Pancreas (tissue), 10 donors: ENCODE measurements at regions not wholly inside any gene's neighbourhood (a gene's known extent, or its start where the extent isn't known, plus 50 kb on each side); places are given as distances from the start of the nearest gene placed in this dataset.

ENCODE experiments used
- ATAC-seq, 4 donors: fragments of 200-7000 bp; cut with Tn5 transposase; one replicate each; pipeline versions ENCODE4 v1.8.0 to v1.9.1; 2020; ENCODE audit warnings: mild to moderate bottlenecking in 4 of 4, moderate library complexity in 4 of 4
- DNase-seq, 6 donors: peaks; one replicate each; pipeline ENCODE4 v3.0.0-alpha.2; 2020
- FAIRE-seq: peaks from 2 replicates; lab custom pipeline; 2012; peaks lifted over from hg19 to GRCh38; lab: Jason Lieb, UNC
- H3K27ac ChIP-seq, 4 donors: fragments of 200-600 bp; sonication (generic); 1 replicate in 3 of 4; 2 replicates in 1 of 4; pipeline versions ENCODE4 v1.5.0 to v1.8.0; 2020
- H3K27me3 ChIP-seq, 4 donors: fragments of 200-600 bp; one replicate each; pipeline ENCODE4 v1.8.0; 2021
- H3K36me3 ChIP-seq, 3 donors: fragments of 200-600 bp; sonication (generic) in 1 of 3; one replicate each; pipeline versions ENCODE4 v1.5.0 to v1.8.0; 2020 to 2021
- H3K4me1 ChIP-seq, 3 donors: fragments of 200-600 bp; one replicate each; pipeline ENCODE4 v1.8.0; 2021
- H3K4me3 ChIP-seq, 4 donors: fragments of 200-600 bp; sonication (generic) in 2 of 4; one replicate each; pipeline versions ENCODE4 v1.5.0 to v1.8.0; 2020 to 2021
- H3K9me3 ChIP-seq, 4 donors: fragments of 200-600 bp; one replicate each; pipeline ENCODE4 v1.8.0; 2021
- WGBS, 2 donors: extraction: QIAGEN DNeasy Blood & Tissue Kit; methylation state at CpG; one replicate each; pipeline ENCODE4 v1.1.7; 2013; 5-methylcytosine and 5-hydroxymethylcytosine counted together
- intact Hi-C, 3 donors: fragments of 100-400 bp; cut with DNase I; formaldehyde crosslinking; loops; one replicate each; pipeline versions ENCODE4 v1.11.1 to v1.14.2; 2022
- TF ChIP-seq, protein P1 (sequence below), 4 donors: fragments of 200-600 bp; sonication (generic) in 3 of 4; IDR thresholded peaks; one replicate each; pipeline versions ENCODE4 v1.5.0 to v1.8.0; 2021; ENCODE audit warnings: antibody characterized with exemption in 4 of 4
- donor health status: healthy with polysubstance abuse.
- donor health status: DM: no; HTN: no; CAD: no; lungs with moderate emphysema.
- donor health status: DM: no; HTN: no; CAD: no.
- donor health status: control.
- donor health status: control.
- donor health status: Bipolar disorder and iron deficiency.
- donor health status: DM: yes; HTN: yes; CAD: no.
- donor health status: DM: no; HTN: no; CAD: no.
- donor health status: DM: no; HTN: no; CAD: no.
- donor health status: DM: yes; HTN: yes; CAD: no.

- 57% methylated on average over 5 of the region's 5 CpGs; no CpG with 5 or more reads in 1 of the 2 donors for WGBS, 2 donors
- DNase-seq (no peak), FAIRE-seq (no peak), ATAC-seq (no peak)
- TF ChIP-seq, protein P1, sequence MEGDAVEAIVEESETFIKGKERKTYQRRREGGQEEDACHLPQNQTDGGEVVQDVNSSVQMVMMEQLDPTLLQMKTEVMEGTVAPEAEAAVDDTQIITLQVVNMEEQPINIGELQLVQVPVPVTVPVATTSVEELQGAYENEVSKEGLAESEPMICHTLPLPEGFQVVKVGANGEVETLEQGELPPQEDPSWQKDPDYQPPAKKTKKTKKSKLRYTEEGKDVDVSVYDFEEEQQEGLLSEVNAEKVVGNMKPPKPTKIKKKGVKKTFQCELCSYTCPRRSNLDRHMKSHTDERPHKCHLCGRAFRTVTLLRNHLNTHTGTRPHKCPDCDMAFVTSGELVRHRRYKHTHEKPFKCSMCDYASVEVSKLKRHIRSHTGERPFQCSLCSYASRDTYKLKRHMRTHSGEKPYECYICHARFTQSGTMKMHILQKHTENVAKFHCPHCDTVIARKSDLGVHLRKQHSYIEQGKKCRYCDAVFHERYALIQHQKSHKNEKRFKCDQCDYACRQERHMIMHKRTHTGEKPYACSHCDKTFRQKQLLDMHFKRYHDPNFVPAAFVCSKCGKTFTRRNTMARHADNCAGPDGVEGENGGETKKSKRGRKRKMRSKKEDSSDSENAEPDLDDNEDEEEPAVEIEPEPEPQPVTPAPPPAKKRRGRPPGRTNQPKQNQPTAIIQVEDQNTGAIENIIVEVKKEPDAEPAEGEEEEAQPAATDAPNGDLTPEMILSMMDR (IDR thresholded peaks at IDR 0.05): no peak
- Histone ChIP-seq H3K4me3 (no peak overlapping the region), H3K36me3 (no peaks in the 10 kb centered on the region), H3K27ac (no peak overlapping the region), H3K9me3 (no peaks in the 10 kb centered on the region), H3K27me3 (no peaks in the 10 kb centered on the region), H3K4me1 (no peaks in the 10 kb centered on the region)
- intact Hi-C loops: no loop called here
Measured at GRCh38 chrY:15478348-15478963, 954.1 kb downstream of the NLGN4Y start.

DNA sequence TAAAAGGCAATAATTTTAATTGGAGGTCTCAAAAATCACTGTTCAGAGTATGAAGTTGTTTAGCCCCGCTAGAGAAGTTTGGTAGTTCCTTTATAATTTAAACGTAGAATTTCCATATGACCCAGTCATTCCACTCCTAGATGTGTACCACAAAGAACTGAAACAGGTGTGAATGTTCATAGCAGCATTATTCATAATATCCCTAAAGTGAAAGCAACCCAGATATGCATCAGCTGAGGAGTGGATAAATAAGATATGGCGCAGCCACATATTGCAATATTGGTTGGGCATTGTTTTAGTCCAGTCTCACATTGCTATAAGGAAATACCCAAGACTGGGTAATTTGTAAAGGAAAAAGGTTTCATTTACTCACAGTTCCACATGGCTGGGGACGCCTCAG lies 976.2 kb downstream of the NLGN4Y start:
- Histone ChIP-seq H3K27ac (no peak overlapping the region), H3K4me3 (no peak overlapping the region), H3K9me3 (no peaks in the 10 kb centered on the region), H3K4me1 (no peaks in the 10 kb centered on the region), H3K36me3 (no peaks in the 10 kb centered on the region), H3K27me3 (no peaks in the 10 kb centered on the region)
- ATAC-seq (no peak), FAIRE-seq (no peak), DNase-seq (no peak)
- 66% methylated on average over 4 of the region's 4 CpGs; no CpG with 5 or more reads in 1 of the 2 donors for WGBS, 2 donors
- TF ChIP-seq, protein P1 (IDR thresholded peaks at IDR 0.05): no peak
- intact Hi-C loops: no loop called here

GRCh38 chrY:15501181-15501580 lies 976.9 kb downstream of the NLGN4Y start:
- H3K36me3 ChIP-seq: no peaks in the 10 kb centered on the region
- ATAC-seq: no peak
- intact Hi-C loops: no loop called here
- no peak for FAIRE-seq
- H3K4me1 ChIP-seq: no peaks in the 10 kb centered on the region
- DNase-seq: no peak
- no peak overlapping the region for H3K4me3 ChIP-seq
- no peaks in the 10 kb centered on the region for H3K27me3 ChIP-seq
- H3K9me3 ChIP-seq: no peaks in the 10 kb centered on the region
- WGBS, 2 donors: 86% methylated on average over 2 of the region's 2 CpGs; no CpG with 5 or more reads in 1 of the 2 donors
- no peak overlapping the region for H3K27ac ChIP-seq
- TF ChIP-seq, protein P1 (IDR thresholded peaks at IDR 0.05): no peak

DNA sequence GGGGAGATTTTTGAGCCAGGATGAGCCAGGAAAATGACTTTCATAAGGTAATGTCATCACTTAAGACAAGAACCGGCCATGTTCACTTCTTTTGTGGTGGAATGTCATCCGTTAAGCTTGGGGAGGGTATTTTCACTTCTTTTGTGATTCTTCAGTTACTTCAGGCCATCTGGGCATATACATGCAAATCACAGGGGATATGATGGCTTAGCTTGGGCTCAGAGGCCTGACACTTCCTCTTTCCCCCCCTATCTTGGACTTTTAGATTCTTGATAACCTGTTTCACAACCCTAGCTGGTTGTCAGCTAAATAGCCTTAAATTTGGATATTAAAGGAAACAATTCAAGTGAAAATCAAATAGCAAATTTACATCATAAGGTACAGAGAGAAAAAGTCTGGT lies 986.0 kb downstream of the NLGN4Y start:
- no peak for ATAC-seq
- no peak for FAIRE-seq
- H3K27ac ChIP-seq: no peak overlapping the region
- TF ChIP-seq, protein P1 (IDR thresholded peaks at IDR 0.05): no peak
- H3K27me3 ChIP-seq: no peaks in the 10 kb centered on the region
- H3K9me3 ChIP-seq: no peaks in the 10 kb centered on the region
- H3K4me3 ChIP-seq: no peak overlapping the region
- no peak for DNase-seq
- no peaks in the 10 kb centered on the region for H3K36me3 ChIP-seq
- H3K4me1 ChIP-seq: no peaks in the 10 kb centered on the region
- intact Hi-C loops: no loop called here
- WGBS, 2 donors: 60% methylated on average over 2 of the region's 2 CpGs; no CpG with 5 or more reads in 1 of the 2 donors

- Histone ChIP-seq H3K27ac (no peak overlapping the region), H3K9me3 (no peaks in the 10 kb centered on the region), H3K4me3 (no peak overlapping the region), H3K36me3 (no peaks in the 10 kb centered on the region), H3K27me3 (no peaks in the 10 kb centered on the region), H3K4me1 (no peaks in the 10 kb centered on the region)
- ATAC-seq (no peak), DNase-seq (no peak), FAIRE-seq (no peak)
- TF ChIP-seq, protein P1 (IDR thresholded peaks at IDR 0.05): no peak
- WGBS, 2 donors: 67% methylated on average over 5 of the region's 5 CpGs; no CpG with 5 or more reads in 1 of the 2 donors
- intact Hi-C loops: no loop called here
Measured at GRCh38 chrY:15510984-15511650, 986.8 kb downstream of the NLGN4Y start.
